EH (cell line): ENCODE measurements at regions not wholly inside any gene's neighbourhood (a gene's known extent, or its start where the extent isn't known, plus 50 kb on each side); places are given as distances from the start of the nearest gene placed in this dataset.

Experiments used
- DNase-seq: peaks from one replicate; pipeline ENCODE4 v3.0.0-alpha.2; 2015; ENCODE audit warnings: low read depth

GRCh38 chr1:113219828-113220227, 146.8 kb downstream of the LRIG2 start:
- DNase-seq, result no peak

- DNase-seq, result no peak
These were observed 150.0 kb downstream of the LRIG2 start for GRCh38 chr1:113223040-113223439.

GRCh38 chr1:113223546-113223945, 150.5 kb downstream of the LRIG2 start:
- no peak for DNase-seq

- no peak for DNase-seq
These were observed 153.2 kb downstream of the LRIG2 start for GRCh38 chr1:113226148-113226547.

- DNase-seq, result no peak
These were observed 158.4 kb upstream of the MAGI3 start for GRCh38 chr1:113231866-113232265.

GRCh38 chr1:113233441-113233840, 156.9 kb upstream of the MAGI3 start:
- DNase-seq, result no peak

- no peak for DNase-seq
These were observed 149.1 kb upstream of the MAGI3 start for GRCh38 chr1:113241237-113241636.

- peak; percentile 6 for DNase-seq
These were observed 147.8 kb upstream of the MAGI3 start for GRCh38 chr1:113242481-113242880.

- no peak for DNase-seq
These were observed 146.8 kb upstream of the MAGI3 start for GRCh38 chr1:113243529-113243928.

GRCh38 chr1:113244112-113244820, 146.0 kb upstream of the MAGI3 start:
- no peak for DNase-seq

- DNase-seq, result no peak
These were observed 145.1 kb upstream of the MAGI3 start for GRCh38 chr1:113245252-113245651.

GRCh38 chr1:113246929-113247328, 143.4 kb upstream of the MAGI3 start:
- DNase-seq, result no peak

GRCh38 chr1:113247355-113247754, 143.0 kb upstream of the MAGI3 start:
- no peak for DNase-seq

GRCh38 chr1:113247782-113248181, 142.5 kb upstream of the MAGI3 start:
- no peak for DNase-seq

GRCh38 chr1:113248494-113248893, 141.8 kb upstream of the MAGI3 start:
- no peak for DNase-seq

GRCh38 chr1:113250161-113250560, 140.2 kb upstream of the MAGI3 start:
- no peak for DNase-seq

- DNase-seq, result no peak
These were observed 138.1 kb upstream of the MAGI3 start for GRCh38 chr1:113252166-113252565.

- DNase-seq, result no peak
These were observed 137.1 kb upstream of the MAGI3 start for GRCh38 chr1:113253187-113253586.

- no peak for DNase-seq
These were observed 136.7 kb upstream of the MAGI3 start for GRCh38 chr1:113253590-113253989.

- DNase-seq, result no peak
These were observed 135.1 kb upstream of the MAGI3 start for GRCh38 chr1:113255038-113255719.

GRCh38 chr1:113255720-113256347, 134.5 kb upstream of the MAGI3 start:
- peak; percentile 4 for DNase-seq

GRCh38 chr1:113256348-113256729, 134.0 kb upstream of the MAGI3 start:
- DNase-seq, result no peak

GRCh38 chr1:113259988-113260387, 130.3 kb upstream of the MAGI3 start:
- DNase-seq, result no peak
